Spleen (tissue), 11 donors: ENCODE measurements at regions not wholly inside any gene's neighbourhood (a gene's known extent, or its start where the extent isn't known, plus 50 kb on each side); places are given as distances from the start of the nearest gene placed in this dataset.

Experiments used
- DNase-seq: peaks from one replicate; pipeline ENCODE4 v3.0.0-alpha.2; 2020
- H3K27ac ChIP-seq, 8 donors: fragments of 200-600 bp; sonication (generic) in 7 of 8; 1 replicate in 4 of 8; 2 replicates in 4 of 8; pipeline versions ENCODE4 v1.5.0 to v1.8.0; 2016 to 2021; ENCODE audit warnings: inconsistent platforms in 4 of 8, mild to moderate bottlenecking in 4 of 8, moderate library complexity in 1 of 8
- H3K27me3 ChIP-seq, 7 donors: fragments of 200-600 bp; sonication (generic) in 6 of 7; replicated peaks in 1 of 7; 1 replicate in 4 of 7; 2 replicates in 3 of 7; pipeline versions ENCODE4 v1.5.0 to v1.8.0; 2016 to 2021; ENCODE audit warnings: inconsistent platforms in 3 of 7, mild to moderate bottlenecking in 1 of 7
- H3K36me3 ChIP-seq, 6 donors: fragments of 200-600 bp; sonication (generic) in 5 of 6; 1 replicate in 4 of 6; 2 replicates in 2 of 6; pipeline versions ENCODE4 v1.5.0 to v1.8.0; 2016 to 2021; ENCODE audit warnings: inconsistent platforms in 2 of 6
- H3K4me1 ChIP-seq, 6 donors: fragments of 200-600 bp; sonication (generic) in 5 of 6; 1 replicate in 3 of 6; 2 replicates in 3 of 6; pipeline versions ENCODE4 v1.5.0 to v1.8.0; 2016 to 2021; ENCODE audit warnings: inconsistent platforms in 3 of 6
- H3K4me3 ChIP-seq, 8 donors: fragments of 200-600 bp; sonication (generic) in 7 of 8; 1 replicate in 4 of 8; 2 replicates in 4 of 8; pipeline versions ENCODE4 v1.5.0 to v1.8.0; 2016 to 2021; ENCODE audit warnings: inconsistent platforms in 4 of 8, mild to moderate bottlenecking in 4 of 8, moderate library complexity in 2 of 8
- H3K9me3 ChIP-seq, 8 donors: fragments of 200-600 bp; sonication (generic) in 7 of 8; 1 replicate in 4 of 8; 2 replicates in 4 of 8; pipeline versions ENCODE4 v1.5.0 to v1.8.0; 2016 to 2021; ENCODE audit warnings: inconsistent platforms in 4 of 8
- CTCF ChIP-seq, 11 experiments: fragments of 200-600 bp in 7 of 11; fragments of 450-650 bp in 4 of 11; sonication (generic) in 4 of 11; IDR thresholded peaks in 8 of 11; conservative IDR thresholded peaks in 3 of 11; 1 replicate in 7 of 11; 2 replicates in 4 of 11; pipeline versions ENCODE4 v1.4.0 to v1.8.0; 2016 to 2021; ENCODE audit warnings: antibody characterized with exemption in 11 of 11, inconsistent platforms in 4 of 11, mild to moderate bottlenecking in 1 of 11
- POLR2A ChIP-seq, 3 donors: fragments of 450-650 bp; IDR thresholded peaks; one replicate each; pipeline ENCODE4 v1.5.1; 2017; ENCODE audit warnings: antibody characterized with exemption in 3 of 3, mild to moderate bottlenecking in 1 of 3
- POLR2AphosphoS5 ChIP-seq, 3 donors: sonication (generic); formaldehyde crosslinking; IDR thresholded peaks; one replicate each; pipeline ENCODE4 v1.5.1; 2017; ENCODE audit warnings: antibody characterized with exemption in 3 of 3
- WGBS, 5 donors: extraction: QIAGEN DNeasy Blood & Tissue Kit in 3 of 5; methylation state at CpG; one replicate each; pipeline versions ENCODE4 v1.1.5 to v1.1.7; 2013 to 2018; 5-methylcytosine and 5-hydroxymethylcytosine counted together
- intact Hi-C: fragments of 100-400 bp; cut with DNase I; formaldehyde crosslinking; loops from one replicate; pipeline ENCODE4 v1.15.0; 2023; ENCODE audit warnings: low total_unique reads
- donor health status: healthy with polysubstance abuse.
- donor health status: DM: no; HTN: no; CAD: no; lungs with moderate emphysema.
- donor health status: DM: no; HTN: no; CAD: no.
- donor health status: Bipolar disorder and iron deficiency.
- donor health status: healthy.
- donor health status: DM: no; HTN: no; CAD: no.
- donor health status: DM: yes; HTN: yes; CAD: no.

DNA sequence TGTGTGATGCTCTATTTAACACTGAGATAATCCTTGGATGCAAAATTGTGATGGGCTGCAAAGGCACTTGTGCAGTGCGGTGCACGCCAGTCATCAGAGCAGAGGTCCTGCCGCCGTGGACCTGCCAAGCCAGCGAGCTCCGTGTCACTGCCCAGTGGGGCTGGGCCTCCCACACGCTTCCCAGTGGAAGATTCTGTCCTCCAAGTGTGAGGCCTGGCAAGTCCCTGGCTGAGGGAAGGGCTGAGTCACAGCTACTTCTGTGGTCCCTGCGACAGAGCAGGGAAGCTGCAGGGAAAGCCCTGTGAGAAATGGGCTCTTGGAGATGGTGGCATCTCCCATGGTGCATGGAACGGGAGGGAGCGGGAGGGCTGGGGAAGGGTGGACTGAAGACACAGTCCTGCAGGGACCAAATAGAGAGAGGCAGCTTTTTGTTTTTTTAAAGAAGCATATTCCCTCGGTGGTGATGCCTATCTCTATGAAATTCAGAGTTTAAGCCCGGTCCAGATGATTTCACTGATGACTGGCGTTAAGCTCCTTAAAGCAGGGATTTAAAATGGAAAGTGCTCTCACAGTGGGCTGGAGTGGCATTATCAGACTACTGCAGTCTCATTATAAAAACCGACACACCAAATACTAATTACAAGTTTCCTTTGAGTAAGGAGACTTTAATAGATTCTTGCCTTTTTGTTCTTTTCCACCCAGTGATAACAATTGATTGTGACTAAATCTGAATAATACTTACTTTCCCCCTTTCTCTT, 413.7 kb downstream of the QKI start:
- 85 to 92% (median 88%) methylated on average over 14 of the region's 14 CpGs for WGBS, 5 donors
- no peaks in the 10 kb centered on the region for H3K36me3 ChIP-seq
- H3K9me3 ChIP-seq = peaks cover 0 to 7% (median 0%) of the 10 kb centered on the region in 8 donors
- intact Hi-C loops = no loop called here
- no peak for DNase-seq
- no peak overlapping the region for H3K27ac ChIP-seq
- no peaks in the 10 kb centered on the region for H3K4me1 ChIP-seq
- H3K27me3 ChIP-seq = peaks cover 0 to 7% (median 0%) of the 10 kb centered on the region in 7 donors
- no peak overlapping the region for H3K4me3 ChIP-seq
- no peak for TF ChIP-seq POLR2AphosphoS5 (IDR thresholded peaks at IDR 0.05)
- no peak for TF ChIP-seq CTCF (IDR thresholded peaks at IDR 0.05 in 8 of 11, conservative IDR thresholded peaks at IDR 0.05 in 3 of 11)
- TF ChIP-seq POLR2A (IDR thresholded peaks at IDR 0.05) = no peak

DNA sequence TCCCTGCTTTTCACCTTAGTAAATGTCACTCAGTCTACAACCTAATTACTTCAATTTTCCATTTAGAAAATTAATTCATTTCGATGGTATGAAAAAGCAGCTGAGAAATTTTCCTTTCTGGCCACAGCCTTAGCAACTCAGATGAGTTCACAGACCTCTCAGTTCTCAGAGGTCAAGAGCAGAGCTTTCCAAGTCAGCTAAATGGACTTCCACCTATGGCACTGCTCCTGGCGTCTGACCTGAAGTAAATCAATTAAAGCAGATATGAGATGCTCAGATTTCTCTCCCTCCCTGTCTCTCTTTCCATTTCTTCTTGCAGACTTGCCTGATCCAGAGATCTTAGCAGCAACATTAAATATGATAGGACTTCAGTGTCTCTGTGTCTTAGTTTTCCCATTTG, 412.6 kb downstream of the QKI start:
- peaks cover 0 to 7% (median 0%) of the 10 kb centered on the region in 8 donors for H3K9me3 ChIP-seq
- peaks cover 0 to 7% (median 0%) of the 10 kb centered on the region in 7 donors for H3K27me3 ChIP-seq
- no peaks in the 10 kb centered on the region for H3K36me3 ChIP-seq
- WGBS, 5 donors = 54 to 74% (median 58%) methylated on average over 2 of the region's 2 CpGs
- TF ChIP-seq CTCF (IDR thresholded peaks at IDR 0.05 in 8 of 11, conservative IDR thresholded peaks at IDR 0.05 in 3 of 11) (no peak), POLR2AphosphoS5 (IDR thresholded peaks at IDR 0.05) (no peak), POLR2A (IDR thresholded peaks at IDR 0.05) (no peak)
- no peak overlapping the region for H3K4me3 ChIP-seq
- H3K4me1 ChIP-seq = no peaks in the 10 kb centered on the region
- DNase-seq = no peak
- H3K27ac ChIP-seq = no peak overlapping the region
- intact Hi-C loops = no loop called here

DNA sequence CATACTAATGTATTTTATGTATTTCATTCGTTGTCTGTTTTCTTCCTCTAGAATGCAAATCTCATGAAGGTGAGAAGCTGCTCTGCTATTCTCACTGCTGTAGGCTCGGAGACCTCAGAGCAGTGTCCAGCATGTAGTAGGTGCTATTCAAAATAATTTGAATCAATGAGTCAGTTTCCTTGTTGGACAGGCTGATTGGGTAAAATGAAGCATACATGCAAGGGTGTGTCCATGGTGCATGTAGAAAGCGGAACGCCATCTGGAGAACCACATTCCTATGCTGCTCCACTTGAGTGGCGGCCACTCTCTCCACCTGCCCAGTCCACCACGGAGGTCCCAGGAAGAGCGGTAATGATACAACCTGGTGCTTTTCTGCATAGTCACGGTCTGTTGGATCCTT, 412.1 kb downstream of the QKI start:
- Histone ChIP-seq H3K27ac (no peak overlapping the region), H3K4me3 (no peak overlapping the region), H3K36me3 (no peaks in the 10 kb centered on the region), H3K27me3 (peaks cover 0 to 7% (median 0%) of the 10 kb centered on the region in 7 donors), H3K9me3 (peaks cover 0 to 5% (median 0%) of the 10 kb centered on the region in 8 donors), H3K4me1 (no peaks in the 10 kb centered on the region)
- TF ChIP-seq POLR2A (IDR thresholded peaks at IDR 0.05) (no peak), CTCF (IDR thresholded peaks at IDR 0.05 in 8 of 11, conservative IDR thresholded peaks at IDR 0.05 in 3 of 11) (no peak), POLR2AphosphoS5 (IDR thresholded peaks at IDR 0.05) (no peak)
- no peak for DNase-seq
- intact Hi-C loops = no loop called here
- whole genome bisulfite sequencing, 5 donors = 88 to 92% (median 90%) methylated on average over 8 of the region's 8 CpGs

DNA sequence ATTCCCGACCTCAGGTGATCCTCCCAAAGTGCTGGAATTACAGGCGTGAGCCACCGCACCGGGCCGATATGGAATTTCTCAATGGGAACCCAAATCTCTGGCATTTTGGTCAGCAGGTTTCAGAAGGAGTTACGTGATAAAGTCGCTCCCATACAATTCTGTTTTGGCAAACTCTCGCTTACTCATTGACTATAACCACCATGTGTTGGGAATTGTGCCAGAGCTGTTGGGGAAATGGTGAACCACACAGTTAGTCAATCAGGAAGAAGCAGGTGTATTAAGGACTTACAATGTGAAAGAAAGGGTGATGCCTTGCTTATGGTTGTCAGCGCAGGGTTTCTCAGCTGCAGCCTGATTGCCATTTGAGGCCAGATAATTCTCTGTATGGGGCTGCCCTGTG, 410.5 kb downstream of the QKI start:
- Histone ChIP-seq H3K27ac (no peak overlapping the region), H3K36me3 (no peaks in the 10 kb centered on the region), H3K4me1 (no peaks in the 10 kb centered on the region), H3K9me3 (no peaks in the 10 kb centered on the region), H3K4me3 (no peak overlapping the region), H3K27me3 (peaks cover 0 to 6% (median 0%) of the 10 kb centered on the region in 7 donors)
- no peak for DNase-seq
- intact Hi-C loops = no loop called here
- TF ChIP-seq POLR2AphosphoS5 (IDR thresholded peaks at IDR 0.05) (no peak), POLR2A (IDR thresholded peaks at IDR 0.05) (no peak), CTCF (IDR thresholded peaks at IDR 0.05 in 8 of 11, conservative IDR thresholded peaks at IDR 0.05 in 3 of 11) (no peak)
- 62 to 74% (median 72%) methylated on average over 9 of the region's 9 CpGs for WGBS, 5 donors
